DMS53 treated with DMSO at 0.1 percent for 48 hours (cell line): ENCODE measurements at regions not wholly inside any gene's neighbourhood (a gene's known extent, or its start where the extent isn't known, plus 50 kb on each side); places are given as distances from the start of the nearest gene placed in this dataset.

ENCODE experiments used
- DNase-seq: peaks from one replicate; lab custom pipeline; 2025; ENCODE audit not compliant: unreplicated experiment; lab: John Stamatoyannopoulos, UW

DNA sequence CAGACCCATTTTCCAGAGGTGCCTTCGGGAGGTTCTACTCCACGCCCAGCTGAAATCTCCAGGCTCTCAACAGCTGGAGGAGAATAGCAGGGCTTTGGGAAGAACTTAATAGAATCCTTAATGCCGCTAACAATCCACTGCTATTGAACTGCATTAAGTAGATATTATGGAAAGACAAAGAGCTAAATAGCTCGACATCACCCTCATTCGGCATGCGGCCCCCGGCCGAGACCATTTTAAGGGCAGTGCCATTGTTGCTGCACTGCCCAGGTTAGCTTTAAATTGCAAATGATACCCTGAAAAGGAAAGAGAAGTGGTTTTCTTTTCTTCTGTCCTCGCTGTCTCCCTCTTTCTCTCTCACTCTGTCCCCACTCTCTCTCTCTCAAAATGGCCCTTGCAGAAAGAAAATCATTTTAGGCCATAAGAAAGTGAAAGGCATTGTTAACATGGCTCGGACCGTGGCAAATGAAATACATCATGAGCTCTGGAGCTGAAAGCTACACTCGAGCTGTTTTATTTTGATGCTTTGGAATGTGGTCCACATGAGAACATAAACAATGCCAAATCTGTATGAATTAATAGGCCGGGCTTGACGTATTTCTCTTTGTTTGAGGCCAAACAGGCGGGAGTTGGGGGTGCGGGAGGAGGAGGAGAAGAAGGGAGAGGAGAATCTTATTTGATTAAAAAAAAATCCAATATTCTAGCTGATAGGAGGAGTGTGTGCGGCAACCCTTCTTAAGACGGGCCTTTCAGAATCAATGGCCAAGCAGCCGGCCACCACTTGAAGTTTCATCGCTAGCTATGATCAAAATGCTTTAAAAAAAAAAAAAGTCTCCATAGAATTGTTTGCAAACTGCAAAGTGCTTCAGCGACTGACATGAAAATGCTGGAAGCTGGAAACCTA is 298.8 kb upstream of the IRX3 start:
- no peak for DNase-seq

DNA sequence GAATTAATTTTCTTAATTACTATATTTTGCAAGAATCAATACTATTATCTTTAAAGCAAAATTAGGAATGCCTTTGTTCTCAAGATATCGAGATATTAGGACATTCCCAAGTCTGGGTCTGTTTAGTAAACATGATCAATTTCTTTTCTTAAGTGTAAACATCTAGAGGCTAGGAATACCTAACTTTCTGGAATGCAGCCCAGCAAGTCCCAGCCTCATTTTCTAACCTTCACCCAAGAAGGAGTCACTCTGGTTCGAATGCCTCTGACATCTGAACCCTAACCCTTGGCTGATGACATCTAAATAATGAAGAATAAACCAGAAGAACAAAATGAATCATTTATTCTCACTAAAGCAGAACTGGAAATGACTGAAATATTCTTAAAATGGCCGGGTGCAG is 297.5 kb upstream of the IRX3 start:
- no peak for DNase-seq

- DNase-seq = no peak
Observed at GRCh38 chr16:54582631-54583250, 296.2 kb upstream of the IRX3 start.

GRCh38 chr16:54579106-54579728 is 292.6 kb upstream of the IRX3 start:
- DNase-seq = no peak

- DNase-seq = no peak
Observed at GRCh38 chr16:54577651-54578128, 291.1 kb upstream of the IRX3 start.

DNA sequence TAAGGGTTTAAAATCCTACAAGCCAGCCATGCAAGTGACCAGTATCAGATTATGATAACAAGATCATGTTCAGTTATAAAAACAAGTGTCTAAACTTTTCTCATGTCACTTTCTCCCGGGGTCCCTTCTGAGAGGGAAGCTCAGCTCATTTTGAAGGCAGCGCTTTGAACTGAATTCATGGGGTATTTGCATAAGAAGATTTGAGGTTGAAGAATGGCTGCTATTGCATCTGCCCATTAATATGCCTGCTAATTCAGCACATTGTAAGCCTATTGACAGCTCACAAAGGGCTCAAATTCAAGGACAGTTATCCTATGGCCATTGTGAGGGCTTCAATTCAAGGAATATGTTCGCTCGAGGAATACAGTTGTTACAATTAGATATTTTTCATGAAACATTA is 290.2 kb upstream of the IRX3 start:
- DNase-seq = no peak

- DNase-seq = no peak
Observed at GRCh38 chr16:54568906-54569807, 282.6 kb upstream of the IRX3 start.

- DNase-seq = no peak
Observed at GRCh38 chr16:54564841-54565240, 278.3 kb upstream of the IRX3 start.

DNA sequence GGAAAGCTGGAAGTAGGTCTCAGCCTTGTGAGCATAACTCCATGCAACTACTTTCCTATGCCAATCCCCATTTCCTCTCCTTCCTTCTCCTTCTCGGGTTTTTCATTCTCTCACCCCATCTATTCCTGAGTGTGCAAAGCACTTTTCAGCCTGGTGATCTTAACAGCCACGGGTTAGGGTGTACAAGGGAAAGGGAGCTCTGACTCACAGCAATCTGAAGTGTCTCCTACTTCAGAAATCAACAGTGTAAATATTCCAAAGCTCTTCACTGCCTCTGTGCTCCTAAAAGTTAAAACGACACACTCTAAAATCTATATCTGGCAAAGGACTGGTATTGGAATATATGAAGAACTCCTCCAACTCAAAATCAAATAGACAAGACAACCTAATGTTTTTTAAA is 268.0 kb upstream of the IRX3 start:
- DNase-seq = peak; percentile 15

DNA sequence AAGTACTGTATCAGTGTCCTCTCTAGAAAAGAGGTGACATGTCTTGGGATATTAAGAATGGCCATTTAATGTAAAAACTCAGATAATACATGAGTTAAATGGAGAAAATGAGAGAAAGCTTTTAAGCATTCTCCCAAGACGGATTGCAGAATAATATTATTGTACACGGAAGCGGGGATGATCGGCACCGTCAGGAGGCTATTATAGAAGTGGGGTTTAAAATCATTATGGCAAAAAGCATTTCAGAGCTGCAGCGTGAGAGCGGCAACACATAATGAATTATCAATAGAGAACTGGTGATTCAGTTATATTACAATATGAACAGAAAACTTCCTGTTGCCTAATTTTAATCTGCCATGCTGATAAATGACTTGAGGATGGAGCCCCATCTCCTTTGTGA is 261.7 kb upstream of the IRX3 start:
- no peak for DNase-seq

DNA sequence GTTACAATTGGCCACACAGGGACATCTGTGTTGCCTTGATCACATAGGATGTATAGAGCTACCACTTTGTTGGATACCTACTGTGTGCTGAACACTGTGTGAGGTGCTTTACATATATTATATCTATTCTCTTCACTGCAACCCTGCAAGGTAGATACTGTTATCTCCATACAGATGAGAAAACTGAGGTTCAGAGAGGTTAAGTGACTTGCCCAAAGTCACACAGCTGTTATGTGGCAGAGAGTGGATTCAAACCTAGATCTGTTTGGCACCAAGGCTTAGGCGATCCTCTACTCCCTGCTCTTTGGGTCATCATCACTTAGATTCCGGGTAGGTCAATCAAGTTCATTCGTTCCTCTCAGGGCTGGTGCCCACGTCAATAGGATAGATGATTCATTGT is 260.5 kb upstream of the IRX3 start:
- no peak for DNase-seq

GRCh38 chr16:54546521-54546920 is 259.9 kb upstream of the IRX3 start:
- DNase-seq = no peak

DNA sequence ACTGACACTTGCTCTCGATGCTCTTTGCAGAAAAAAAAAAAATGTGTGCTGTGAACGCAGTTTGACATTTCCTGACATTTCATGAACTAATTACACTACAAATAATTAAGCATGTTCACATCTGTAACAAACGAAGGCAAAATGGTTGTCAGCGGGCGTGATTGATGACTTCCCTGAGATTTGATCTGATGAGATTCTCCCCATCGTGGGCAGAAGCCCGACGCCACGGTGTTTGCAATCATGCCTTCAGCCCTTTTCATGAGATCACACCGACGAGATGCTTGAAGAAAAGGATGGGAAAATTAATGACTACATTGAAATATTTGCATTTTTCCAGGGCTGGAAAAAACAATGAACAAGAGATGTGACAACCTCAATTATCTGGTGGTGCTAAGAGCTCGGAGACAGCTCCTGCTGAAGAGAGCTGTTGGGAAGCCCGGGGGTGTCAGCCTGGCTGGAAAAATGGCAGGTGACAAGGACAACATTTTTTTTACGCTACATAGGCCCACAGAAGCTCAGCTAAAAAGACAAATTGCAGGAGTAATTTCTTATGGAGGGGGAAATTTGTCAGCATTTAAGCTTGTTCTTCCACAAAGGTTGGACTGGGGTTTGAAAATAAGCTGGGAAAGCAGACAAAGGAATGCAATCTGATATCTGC is 259.4 kb upstream of the IRX3 start:
- DNase-seq = no peak

DNA sequence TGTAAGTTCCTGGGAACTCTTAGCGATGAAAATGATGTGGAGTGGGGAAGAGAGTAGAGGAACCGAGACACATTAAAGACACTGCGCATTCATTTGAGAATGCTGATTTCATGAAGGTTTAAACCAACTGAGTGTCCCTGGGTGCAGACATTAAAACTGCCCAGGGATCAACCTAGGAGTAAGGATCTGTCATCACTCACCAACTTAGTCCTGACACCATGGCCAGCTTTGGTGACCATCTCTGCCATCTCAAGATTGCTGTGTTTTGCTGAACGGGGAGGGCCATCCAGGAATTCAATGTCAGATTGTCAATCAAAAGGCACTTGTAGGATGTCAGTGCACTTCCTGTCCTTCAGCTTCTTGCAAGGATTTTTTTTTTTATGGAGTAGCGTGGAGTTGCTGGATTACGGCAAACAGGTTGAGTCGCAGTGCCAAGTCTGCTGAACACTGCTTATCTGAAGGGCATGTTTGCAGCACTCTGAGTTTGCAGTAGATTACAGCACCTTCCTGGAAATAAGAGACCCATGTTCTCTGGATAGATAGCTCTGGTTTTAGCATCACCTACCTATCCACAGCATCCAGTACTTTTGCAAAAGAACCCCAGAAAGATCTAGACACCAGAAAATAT is 258.1 kb upstream of the IRX3 start:
- no peak for DNase-seq

GRCh38 chr16:54542805-54543505 is 256.4 kb upstream of the IRX3 start:
- DNase-seq = no peak

DNA sequence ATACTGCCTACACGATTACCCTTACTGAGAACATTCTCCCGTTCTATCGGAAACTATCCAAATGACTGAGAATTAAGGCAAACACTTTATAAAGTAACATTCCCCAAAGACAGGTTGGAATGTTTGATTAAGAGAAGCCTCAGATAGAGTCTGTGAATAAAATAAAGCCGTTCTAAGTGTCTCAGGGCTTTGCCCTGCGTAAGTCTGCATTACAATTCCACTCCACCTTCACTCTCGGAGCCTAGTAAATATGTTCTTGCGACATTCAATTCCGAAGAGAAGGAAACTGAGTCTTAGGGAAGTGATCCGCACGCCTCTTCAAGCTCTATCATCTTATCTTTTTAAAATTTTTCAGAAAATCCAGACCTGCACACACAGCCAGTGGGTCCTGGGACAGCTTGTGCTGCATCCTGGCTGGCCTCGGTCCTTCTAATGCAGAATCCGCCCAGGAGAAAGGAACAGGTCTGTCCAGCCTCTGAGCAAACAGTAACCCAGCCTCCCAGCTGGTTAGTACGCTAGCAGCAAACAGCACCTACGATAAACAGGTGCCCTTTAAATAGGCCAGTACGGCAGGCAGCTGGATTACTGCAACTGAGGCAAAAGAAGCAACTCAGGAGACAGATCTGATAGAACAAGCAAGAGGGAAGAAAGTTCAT is 254.1 kb upstream of the IRX3 start:
- DNase-seq = peak; percentile 40

- DNase-seq = no peak
Observed at GRCh38 chr16:54538276-54538675, 251.7 kb upstream of the IRX3 start.

- DNase-seq = no peak
Observed at GRCh38 chr16:54533856-54534490, 247.4 kb upstream of the IRX3 start.
